ENCODE measurements at regions not wholly inside any gene's neighbourhood (a gene's known extent, or its start where the extent isn't known, plus 50 kb on each side); places are given as distances from the start of the nearest gene placed in this dataset.

DNA sequence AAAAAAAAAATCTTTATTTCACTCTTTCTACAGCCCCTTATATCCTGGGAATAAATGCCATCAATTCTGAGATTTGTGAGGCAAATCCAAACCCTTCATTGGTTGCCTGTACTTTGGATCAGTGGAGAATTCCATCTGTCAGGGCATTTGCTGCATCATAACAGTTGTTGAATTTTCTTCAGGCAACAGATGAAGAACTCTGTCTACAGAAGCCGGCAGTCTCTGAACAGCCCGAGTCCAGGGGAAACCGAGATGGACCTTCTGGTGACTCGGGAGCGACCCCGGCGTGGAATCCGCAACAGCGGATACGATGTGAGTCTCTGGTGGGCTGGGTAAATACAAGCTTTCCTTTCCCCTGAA, 82.3 kb downstream of the C11orf91 start:
- intact Hi-C loops (cut with DNase I, micrococcal nuclease), result loop anchor here in 1 of 2 donors (10.0 kb wide), 1 partner anchor 56 kb away; no protein-coding TSS in a partner anchor
- ATAC-seq, result no peak
- DNase-seq, result no peak

DNA sequence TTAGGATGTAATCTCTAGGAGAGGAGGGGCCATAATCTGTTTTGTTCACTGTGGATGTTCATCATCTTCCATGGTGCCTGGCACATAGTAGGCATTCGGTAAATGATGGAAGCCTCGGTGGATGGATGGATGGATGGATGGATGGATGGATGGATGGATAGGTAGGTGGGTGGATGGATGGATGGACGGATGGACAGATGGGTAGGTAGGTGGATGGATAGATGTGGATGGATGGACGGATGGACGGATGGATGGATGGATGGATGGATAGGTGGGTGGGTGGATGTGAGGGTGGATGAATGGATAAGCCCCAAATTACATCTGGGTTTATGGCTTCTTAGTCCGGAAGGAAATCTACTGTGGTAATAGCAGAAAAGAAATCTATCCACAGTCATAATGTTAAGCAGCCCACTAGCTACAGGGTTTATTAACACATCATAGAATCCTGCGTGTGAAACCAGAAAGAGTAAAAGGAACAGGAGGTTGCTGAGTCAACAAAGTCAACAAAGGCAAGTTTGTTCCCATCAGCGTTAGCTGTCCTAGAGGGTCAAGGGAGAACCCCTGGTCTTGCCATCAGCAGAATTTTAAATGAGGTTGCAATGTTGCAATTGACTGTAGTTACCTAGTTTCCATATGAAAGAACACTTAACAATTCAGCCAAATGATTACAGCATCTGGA, 82.8 kb downstream of the C11orf91 start:
- no peak for ATAC-seq
- intact Hi-C loops (cut with DNase I, micrococcal nuclease), result loop anchor here in 1 of 2 donors (10.0 kb wide), 1 partner anchor 57 kb away; no protein-coding TSS in a partner anchor
- DNase-seq, result no peak

DNA sequence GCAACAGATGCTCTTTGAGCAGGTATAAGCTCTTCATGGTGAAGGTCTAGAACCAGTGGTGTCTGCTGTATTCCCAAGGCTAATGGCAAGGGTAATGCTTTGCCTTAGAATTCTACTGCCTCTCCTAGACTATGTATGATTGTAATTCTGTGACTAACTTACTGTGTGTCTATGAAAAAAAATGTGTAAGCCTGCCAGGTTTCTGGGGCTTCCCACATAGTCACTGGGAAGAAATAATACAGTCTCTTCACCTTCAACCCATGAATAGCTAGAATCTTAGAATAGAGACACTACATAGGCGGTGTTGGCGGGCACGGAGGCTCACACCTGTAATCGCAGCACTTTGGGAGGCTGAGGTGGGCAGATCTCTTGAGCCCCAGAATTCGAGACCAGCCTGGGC, 84.1 kb downstream of the C11orf91 start:
- DNase-seq (no peak), ATAC-seq (no peak)
- intact Hi-C loops (cut with DNase I, micrococcal nuclease), result loop anchor here in 1 of 2 donors (10.0 kb wide), 1 partner anchor 58 kb away; no protein-coding TSS in a partner anchor

DNA sequence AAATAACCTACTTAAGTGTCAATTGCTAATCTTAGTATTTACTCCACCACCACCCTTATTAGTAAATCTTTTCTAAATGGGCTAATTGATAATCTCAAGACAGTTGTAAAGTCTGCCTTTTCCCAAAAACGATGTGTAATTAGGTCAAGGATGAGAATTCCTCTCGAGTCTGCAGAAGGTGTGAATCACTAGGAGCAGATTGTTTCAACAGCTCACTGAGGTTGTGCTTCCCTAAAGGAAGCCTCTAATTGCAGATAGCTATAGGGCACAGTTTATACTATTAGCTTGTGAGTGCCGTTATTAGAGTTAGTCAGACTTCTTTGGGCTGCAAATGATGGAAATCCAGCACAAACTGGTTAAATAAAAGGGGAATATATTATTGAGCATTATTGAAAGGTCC, 84.9 kb downstream of the C11orf91 start:
- DNase-seq, result no peak
- ATAC-seq, result no peak
- intact Hi-C loops (cut with DNase I, micrococcal nuclease), result loop anchor here in 1 of 2 donors (10.0 kb wide), 1 partner anchor 59 kb away; no protein-coding TSS in a partner anchor

DNA sequence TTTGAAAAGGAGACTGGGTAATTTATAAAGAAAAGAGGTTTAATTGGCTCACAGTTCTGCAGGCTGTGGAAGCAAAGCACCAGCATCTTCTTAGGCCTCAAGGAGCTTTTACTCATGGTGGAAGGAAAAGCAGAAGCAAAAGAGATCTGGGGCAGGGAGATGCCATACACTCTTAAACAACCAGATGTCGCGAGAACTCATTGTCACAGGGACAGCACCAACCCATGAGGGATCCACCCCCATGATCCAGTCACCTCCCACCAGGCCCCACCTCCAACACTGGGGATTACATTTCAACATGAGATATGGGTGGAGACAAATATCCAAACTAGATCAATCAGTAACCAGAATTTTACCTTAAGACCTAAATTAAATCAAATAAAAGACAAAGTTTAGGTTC, 87.2 kb downstream of the C11orf91 start:
- no peak for ATAC-seq
- intact Hi-C loops (cut with DNase I, micrococcal nuclease), result loop anchor here in 1 of 2 donors (10.0 kb wide), 1 partner anchor 61 kb away; no protein-coding TSS in a partner anchor

DNA sequence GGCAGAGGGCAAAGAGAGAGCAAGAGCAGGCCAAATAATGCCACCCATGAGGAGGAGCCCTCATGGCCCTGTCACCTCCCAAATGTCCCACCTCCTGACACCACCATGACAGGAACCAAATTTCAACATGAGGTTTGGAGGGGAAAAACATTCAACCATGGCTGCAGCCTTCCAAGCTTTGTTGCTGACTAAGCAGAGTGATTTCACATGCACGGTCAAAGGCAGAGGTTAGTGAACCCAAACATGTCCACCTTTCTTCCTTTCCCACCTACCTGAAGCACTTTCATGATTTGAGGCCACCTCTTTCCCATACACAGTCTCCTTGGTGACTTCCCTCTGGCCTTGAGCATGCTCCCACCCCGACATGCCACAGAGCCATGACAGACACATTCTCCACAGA, 89.7 kb downstream of the C11orf91 start:
- DNase-seq (no peak), ATAC-seq (no peak)
- intact Hi-C loops (cut with DNase I, micrococcal nuclease), result loop anchor here in 1 of 2 donors (10.0 kb wide), 1 partner anchor 64 kb away; no protein-coding TSS in a partner anchor

More for the DNA sequence above, 87.2 kb downstream of the C11orf91 start:
- DNase-seq, result no peak

DNA sequence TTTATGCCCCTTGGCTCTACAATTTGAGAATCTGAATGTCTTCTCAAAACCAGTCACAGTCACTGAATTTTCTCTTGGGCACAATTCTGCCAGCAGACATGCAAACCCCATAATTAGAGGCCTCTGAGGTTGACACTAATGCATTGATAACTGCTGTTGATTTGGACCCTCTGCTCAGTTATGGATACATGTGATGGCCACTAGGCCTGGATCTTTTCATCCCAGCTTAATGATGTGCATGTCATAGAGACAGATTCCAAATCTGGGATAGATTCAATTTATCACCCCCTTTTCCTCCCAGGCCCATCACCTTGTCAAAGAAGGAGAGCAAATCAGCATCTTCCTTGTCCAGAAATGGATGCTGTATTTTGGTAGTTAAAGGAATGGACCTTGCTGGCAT, 92.2 kb downstream of the C11orf91 start:
- ATAC-seq (no peak), DNase-seq (no peak)
- intact Hi-C loops (cut with DNase I, micrococcal nuclease), result no loop called here

DNA sequence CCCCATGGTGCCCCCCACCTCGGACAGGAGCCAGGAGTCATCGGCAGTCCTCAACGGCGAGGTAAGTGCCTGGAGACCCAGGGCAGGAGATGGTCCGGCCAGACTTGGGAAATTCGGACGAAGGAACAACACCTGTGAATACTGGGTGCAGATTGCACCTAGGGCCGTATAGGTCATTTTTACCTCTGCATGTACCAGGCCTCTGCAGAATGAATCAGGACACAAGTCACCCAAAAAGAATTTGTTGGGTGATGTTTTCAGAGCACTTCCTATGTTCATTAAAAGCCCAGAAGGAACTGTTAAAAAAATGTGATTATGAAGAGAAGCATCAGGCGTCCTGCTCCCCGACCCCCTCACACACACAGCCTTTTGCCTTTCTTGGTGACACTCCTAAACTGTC, 93.9 kb downstream of the C11orf91 start:
- intact Hi-C loops (cut with DNase I, micrococcal nuclease), result no loop called here
- ATAC-seq, result no peak
- DNase-seq, result no peak

DNA sequence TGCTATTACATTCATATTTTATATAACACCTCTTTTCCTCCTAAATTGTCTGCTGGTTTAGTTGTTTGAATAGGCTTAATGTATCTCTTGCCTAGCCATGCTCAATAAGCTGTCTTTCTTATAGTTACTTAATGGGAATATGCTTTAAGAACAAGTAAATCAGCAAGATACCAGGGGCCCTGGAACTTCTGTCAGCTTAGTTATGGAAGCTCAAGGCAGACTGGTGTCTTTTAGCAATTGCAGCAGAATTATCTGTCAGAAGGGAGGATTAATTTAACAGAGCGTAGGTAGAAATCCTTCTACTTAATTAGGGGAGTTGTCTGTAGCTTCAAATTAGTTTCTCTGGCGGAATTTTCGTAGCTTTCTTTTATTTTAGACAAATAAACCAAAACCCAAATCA, 94.9 kb downstream of the C11orf91 start:
- no peak for ATAC-seq
- intact Hi-C loops (cut with DNase I, micrococcal nuclease), result no loop called here

DNA sequence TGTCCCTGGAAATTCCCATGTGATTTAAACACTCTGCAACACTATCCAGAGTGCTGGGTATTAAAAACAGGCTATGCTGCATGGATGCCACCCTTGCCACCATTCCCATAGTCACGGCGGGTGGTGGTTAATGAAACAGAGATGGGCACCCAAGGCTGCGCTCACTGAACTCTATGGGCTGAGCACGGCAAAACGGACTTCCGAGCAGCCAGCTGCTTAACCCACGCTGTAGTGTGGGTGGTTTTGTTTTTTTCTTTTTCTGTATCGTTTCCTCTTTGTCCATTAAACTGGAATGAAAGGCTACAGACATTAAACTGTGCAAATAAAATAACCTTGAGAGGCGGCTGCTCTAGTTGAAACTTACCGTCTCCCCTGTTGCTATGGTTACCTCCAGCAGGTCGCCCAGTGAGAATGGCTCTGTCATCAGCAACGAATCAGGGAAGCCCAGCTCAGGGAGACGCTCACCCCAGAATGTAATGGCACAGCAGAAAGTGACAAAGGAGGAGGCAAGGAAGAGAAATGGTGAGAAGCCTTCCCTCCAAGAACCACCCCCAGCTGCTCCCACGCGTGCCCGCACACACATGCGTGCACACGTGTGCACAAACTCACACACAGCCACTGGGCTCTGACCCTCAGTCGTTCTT, 102.1 kb downstream of the C11orf91 start:
- intact Hi-C loops (cut with DNase I, micrococcal nuclease), result no loop called here
- DNase-seq (no peak), ATAC-seq (no peak)

More for the DNA sequence above, 94.9 kb downstream of the C11orf91 start:
- DNase-seq, result no peak

DNA sequence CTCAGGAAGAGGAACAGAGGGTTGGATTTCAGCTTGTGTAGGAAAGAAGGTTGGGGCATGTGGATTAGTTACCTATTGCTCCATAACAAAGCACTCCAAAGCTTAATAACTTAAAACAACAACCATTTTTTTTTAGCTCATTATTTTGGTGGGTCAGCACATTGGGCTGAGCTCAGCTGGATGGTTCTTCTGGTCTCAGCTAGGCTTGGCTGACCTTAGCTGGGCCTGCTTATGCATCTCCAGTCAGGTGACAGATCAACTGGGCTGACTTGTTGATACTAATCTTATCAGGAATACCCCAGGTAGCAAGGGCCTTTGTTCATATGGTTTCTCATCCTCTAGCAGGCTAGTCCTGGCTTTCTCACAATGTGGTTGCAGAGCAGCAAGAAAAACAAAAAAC, 106.4 kb downstream of the C11orf91 start:
- ATAC-seq, result no peak
- intact Hi-C loops (cut with DNase I, micrococcal nuclease), result no loop called here
- DNase-seq, result no peak

DNA sequence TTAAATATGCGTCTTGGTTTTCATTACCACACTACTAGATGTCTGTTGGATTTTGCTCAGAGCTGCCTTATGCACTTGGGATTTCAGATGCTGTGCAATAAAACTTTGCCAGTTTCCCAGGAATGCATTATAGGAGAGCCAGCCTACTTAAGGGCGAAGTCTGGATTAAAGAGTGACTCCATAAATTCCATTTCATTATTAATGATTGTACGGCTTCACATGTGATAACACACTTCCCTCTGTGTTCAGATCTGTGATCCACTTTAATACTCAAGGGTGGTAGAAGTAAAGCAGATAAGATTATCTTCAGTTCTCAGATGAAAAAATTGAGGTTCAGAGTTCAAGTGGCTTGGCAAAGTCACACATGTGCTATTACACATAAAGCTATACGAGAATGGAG, 110.2 kb downstream of the C11orf91 start:
- DNase-seq, result no peak
- ATAC-seq, result no peak
- intact Hi-C loops (cut with DNase I, micrococcal nuclease), result no loop called here

DNA sequence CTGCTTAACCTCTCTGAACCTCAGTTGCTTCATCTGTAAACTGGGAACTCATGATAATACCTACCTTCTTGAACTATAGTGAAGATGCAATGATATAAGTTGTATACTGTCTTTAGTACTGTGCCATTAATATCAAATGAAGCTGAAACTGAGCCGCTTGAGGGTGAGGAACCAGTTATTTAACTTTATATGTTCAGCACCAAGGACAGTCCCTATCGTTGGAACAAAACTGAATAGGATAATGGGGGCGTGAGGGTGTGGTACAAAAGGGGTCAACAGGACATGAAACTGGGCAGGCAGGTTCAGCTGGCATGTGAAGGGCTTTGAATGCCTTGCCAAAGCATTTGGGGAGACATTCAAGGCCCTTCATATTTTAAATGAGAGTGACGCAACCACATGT, 112.6 kb downstream of the C11orf91 start:
- DNase-seq (no peak), ATAC-seq (no peak)
- intact Hi-C loops (cut with DNase I, micrococcal nuclease), result no loop called here

DNA sequence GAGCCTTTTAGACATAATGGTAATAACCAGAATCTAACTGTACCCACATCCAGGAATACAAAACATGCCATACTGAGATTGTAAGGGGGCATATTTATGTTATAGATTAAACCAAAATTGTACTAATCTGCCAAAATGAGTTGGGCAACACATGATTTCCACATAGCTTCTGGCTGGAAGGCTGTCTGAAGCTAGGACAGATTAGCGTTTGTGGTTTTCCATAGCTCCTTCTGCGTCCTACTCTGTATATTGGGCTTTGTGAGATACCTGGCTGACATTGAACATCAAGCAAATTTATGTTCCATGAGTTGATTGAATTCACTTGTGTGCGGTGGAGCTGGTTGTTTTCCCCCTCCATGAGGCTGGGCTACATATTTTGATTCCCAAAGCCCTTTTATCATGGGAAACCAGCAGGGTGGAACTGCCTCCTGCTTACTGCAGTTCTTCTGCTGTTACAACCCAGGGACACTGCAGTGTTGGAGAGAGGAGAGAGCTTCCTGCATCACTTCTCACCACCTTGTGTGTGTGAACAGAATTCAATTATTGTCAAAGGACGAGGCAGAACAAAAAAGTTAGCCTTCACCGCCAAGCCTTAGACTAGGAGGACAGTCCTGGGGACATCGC, 114.9 kb downstream of the C11orf91 start:
- intact Hi-C loops (cut with DNase I, micrococcal nuclease), result no loop called here
- ATAC-seq, result no peak

DNA sequence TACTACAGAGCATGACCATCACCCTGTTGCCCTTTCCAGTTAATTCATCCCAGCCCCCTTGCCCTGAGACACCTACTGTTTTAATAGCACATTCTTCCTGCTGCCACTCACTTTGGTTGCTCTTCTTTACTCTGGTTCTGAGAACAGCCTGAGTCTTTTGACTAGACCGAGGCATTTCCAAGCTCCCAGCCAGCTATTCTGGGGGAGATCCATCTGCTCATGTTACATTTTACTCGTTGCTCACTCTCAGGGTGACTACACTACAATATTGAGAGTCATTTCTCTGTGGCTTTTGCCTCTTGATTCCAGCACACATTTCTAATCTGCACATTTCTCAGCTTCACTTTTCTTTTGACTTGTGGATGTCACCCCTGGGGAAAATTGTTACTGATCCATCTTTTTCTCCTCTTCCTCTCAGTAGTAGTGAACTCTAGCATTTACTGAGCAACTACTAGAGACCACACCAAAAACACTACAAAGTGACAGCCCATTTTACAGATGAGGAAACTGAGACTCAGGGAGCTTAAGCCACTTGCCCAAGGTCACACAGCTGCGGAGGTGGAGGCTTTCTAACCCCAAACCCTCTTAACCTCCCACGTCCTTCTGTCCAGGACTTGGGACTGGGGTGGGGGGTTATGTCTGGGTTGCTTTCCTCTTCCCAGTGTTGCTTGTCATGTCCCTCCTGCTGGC, 117.8 kb downstream of the C11orf91 start:
- DNase-seq (no peak), ATAC-seq (no peak)
- intact Hi-C loops (cut with DNase I, micrococcal nuclease), result no loop called here

More for the DNA sequence above, 114.9 kb downstream of the C11orf91 start:
- no peak for DNase-seq

DNA sequence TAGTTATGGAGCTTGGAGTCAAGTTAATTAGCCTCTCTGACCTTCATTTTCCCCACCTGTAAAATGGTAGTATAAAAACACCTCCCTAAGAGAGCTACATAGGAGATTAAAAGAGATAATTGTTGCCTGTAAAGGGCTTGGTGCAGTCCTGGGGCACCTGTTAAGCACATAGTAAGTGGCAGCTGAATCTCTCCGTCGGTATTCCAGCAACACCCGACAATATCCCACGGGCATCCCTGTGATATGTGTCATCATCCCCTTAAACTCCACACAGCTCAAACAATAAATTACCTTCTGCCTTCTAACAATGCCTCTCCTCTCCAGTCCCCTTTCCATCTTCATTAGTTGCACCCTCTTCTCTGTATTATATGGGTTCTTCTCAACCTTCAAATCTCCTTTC, 121.5 kb downstream of the C11orf91 start:
- ATAC-seq (no peak), DNase-seq (no peak)
- intact Hi-C loops (cut with DNase I, micrococcal nuclease), result no loop called here

DNA sequence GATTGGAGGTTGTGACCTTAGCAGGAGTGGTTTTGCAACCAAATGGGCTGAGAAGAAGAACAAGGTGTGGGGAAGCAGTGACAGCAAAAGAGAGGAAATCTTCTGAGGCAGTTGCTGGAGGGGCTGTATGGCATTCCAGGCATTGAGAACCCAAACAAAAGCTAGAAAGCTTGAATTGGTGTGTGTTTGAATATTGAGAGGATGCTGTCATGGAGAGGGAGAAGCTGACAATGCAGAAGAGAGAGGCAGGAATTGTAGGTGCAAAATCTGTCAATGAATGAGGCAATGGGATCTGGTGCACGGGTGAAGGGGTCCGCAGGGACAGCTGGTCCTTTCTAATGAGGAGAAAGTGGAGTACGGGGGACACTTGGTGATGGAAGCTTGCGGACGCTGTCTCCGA, 123.4 kb downstream of the C11orf91 start:
- no peak for DNase-seq
- no peak for ATAC-seq
- intact Hi-C loops (cut with DNase I, micrococcal nuclease), result no loop called here

DNA sequence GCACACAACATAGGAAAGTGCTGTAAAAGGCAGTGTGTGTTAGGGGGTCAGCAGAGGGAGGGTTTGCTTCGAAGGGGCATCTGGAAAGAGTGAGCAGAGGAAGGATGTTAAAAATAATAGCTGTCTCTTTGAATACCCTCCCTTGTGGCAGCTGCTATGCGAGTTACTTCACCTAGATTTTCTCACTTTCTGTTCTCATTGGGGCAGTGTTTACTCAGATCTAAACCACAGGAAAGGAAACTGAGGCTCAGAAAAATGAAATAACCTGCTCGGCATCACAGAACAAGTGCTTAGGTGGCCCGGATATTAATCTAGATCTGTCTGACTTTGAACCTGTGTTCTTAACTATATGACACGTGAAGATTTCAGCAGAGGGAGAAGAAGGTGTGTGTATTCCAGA, 125.3 kb downstream of the C11orf91 start:
- DNase-seq (no peak), ATAC-seq (no peak)
- intact Hi-C loops (cut with DNase I, micrococcal nuclease), result no loop called here

DNA sequence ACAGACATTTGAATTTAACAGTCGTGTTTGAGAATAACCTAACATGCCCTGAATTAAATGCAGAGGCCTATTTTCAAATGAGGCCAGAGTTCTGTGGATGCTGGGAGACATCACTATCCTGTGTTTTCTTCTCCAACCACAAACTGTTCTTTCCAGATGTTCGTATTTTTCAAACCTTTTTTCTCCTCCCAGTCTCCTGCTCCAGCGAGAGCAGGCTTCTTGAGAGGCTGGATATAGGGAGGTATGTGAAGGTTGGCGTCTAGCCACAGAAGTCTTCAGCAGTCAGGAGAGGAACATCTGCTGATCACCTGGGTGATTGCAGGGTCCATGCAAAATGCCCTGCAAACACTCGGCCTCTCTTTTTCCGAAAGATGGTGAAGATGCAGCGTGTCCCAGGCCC, 126.3 kb downstream of the C11orf91 start:
- ATAC-seq (no peak), DNase-seq (no peak)
- intact Hi-C loops (cut with DNase I, micrococcal nuclease), result no loop called here

DNA sequence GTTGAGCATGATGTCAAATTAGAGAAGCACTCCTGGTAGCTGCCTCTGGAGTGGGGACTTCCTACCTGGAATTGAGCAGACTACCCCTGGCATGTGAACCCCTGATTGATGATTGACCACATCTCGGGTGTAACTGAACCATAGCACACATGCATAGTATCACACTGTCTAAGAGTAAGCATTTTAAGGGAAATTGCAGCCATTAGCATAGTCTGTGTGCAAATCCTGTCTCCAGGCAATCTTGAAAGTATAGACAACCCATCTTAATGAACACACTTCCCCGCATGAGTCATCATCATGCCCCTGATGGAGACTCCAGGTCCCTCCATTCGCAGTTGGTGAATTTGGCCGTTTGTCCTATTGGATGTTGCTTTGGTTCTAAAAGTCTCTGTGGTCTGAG, 131.3 kb downstream of the C11orf91 start:
- intact Hi-C loops (cut with DNase I, micrococcal nuclease), result no loop called here
- no peak for ATAC-seq
- DNase-seq, result no peak
